Amygdala (tissue), 56 donors: ENCODE measurements at regions not wholly inside any gene's neighbourhood (a gene's known extent, or its start where the extent isn't known, plus 50 kb on each side); places are given as distances from the start of the nearest gene placed in this dataset.
"Not testable (repeated sequence)": the region's sequence is repeated elsewhere in the genome, so short reads cannot be mapped to it uniquely, and the experiment has no call there.

Experiments used
- DNase-seq, 56 donors: peaks; one replicate each; lab custom pipeline; 2025; lab: John Stamatoyannopoulos, UW

GRCh38 chr7:124257638-124258308 lies 224.9 kb upstream of the TMEM229A start:
- DNase-seq: no peak

DNA sequence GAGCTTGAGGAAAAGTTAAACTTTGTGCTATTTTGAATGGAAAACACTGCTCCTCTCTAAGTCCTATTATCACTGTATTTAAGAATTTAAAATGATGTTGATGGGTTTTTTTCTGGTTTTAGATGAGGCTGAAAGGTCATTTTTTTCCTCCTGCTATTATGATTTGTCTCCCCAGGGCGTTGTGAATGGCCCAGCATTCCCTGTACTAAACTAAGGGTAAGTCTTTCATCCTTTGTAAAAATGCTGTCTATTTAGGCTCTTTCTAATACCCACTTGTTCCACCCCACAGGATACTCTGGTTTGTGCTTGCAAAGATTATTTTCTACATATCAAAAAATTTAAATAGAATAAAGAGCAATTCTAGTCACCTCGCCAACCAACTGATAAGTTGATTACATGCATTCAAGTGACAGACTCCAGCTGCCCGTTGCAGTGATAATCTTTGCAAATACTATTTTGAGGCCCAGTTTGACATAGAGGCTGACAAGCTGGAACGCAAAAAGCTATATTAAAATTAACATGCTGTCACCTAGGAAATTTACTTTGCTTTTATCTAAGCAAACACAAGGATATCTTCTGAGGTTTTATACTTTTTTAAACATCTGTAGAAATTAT lies 222.3 kb upstream of the TMEM229A start:
- DNase-seq: no peak

GRCh38 chr7:124254396-124254795 lies 221.5 kb upstream of the TMEM229A start:
- no peak for DNase-seq

DNA sequence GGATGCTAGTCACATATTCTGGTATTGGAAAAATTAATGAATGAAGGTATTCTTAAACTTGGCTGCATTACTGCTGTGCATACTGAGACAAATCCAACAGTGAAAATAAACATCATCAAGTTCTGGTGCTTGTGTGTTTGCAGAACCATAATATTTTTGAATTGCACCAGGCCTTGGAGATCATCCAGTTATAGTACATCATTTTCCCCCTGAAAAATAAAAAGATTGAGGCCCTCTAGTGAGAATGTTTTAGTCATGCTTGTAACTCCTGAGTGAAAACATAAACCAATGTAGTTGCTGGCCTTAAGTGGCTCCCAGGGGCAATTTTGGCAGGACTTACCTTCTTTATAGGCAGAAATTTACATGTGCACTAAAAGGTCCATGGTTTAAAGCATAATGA lies 218.8 kb upstream of the TMEM229A start:
- no peak for DNase-seq

- DNase-seq: no peak
Measured at GRCh38 chr7:124250297-124251034, 217.6 kb upstream of the TMEM229A start.

- no peak for DNase-seq
Measured at GRCh38 chr7:124247691-124248090, 214.8 kb upstream of the TMEM229A start.

- DNase-seq: no peak
Measured at GRCh38 chr7:124246262-124246863, 213.5 kb upstream of the TMEM229A start.

DNA sequence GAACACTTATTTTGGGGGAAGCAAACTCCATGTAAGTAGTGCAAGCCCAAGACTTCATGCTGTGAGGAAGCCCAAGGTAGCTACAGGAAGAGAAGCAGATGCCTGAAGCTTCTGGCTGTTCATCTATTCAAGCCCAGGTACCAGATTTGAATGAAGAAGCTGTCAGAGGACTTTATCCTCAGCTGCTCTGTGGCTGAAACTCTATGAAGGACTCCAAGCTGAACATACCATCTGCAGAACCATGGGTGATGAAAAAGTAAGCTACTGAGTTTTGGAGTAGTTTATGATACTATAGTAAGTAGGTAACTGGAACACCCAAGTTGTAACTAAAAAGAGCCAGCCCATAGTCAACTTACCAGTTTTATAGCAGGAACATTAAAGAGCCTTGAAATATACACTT lies 211.6 kb upstream of the TMEM229A start:
- DNase-seq: not testable (repeated sequence)

DNA sequence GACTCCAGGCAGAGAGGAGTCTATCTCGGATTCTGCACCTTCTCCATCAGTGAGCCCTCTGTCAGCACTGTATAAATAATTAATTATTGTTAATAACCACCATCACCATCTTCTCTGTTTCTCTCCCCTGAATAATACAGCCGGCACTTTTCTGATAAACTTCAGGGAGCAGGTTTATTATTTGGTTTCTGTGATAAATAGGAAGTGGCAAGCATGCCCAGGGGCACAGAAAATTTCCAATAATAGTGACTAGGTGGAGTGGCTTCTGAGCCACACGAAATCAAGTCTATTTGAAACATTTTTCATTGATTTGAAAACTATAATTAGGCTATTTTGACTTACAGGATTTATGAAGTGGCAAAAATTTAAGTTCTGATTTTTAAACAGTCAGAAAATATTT lies 186.8 kb upstream of the TMEM229A start:
- DNase-seq: no peak

GRCh38 chr7:124208642-124209041 lies 175.8 kb upstream of the TMEM229A start:
- DNase-seq: no peak

GRCh38 chr7:124208173-124208572 lies 175.3 kb upstream of the TMEM229A start:
- no peak for DNase-seq

- no peak for DNase-seq
Measured at GRCh38 chr7:124205526-124205925, 172.7 kb upstream of the TMEM229A start.

DNA sequence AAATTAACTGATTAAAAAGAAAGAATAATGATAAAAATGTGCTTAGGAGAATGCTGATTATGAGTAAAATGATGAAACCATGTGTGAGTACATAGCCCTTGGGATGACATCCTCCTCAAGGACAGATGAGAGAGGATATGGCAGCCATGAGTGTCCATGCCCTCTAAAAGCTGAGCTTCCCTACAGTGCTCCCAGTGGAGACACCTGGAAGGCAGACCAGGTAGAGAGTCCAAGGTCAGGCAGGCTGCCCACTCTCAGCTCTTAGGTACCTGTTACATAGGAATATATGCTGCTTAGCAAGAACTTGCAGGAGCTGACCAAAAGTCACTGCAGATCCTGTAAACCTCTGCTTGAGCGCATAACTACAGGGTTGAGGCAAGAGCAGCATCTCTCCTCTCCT lies 169.7 kb upstream of the TMEM229A start:
- DNase-seq: no peak

DNA sequence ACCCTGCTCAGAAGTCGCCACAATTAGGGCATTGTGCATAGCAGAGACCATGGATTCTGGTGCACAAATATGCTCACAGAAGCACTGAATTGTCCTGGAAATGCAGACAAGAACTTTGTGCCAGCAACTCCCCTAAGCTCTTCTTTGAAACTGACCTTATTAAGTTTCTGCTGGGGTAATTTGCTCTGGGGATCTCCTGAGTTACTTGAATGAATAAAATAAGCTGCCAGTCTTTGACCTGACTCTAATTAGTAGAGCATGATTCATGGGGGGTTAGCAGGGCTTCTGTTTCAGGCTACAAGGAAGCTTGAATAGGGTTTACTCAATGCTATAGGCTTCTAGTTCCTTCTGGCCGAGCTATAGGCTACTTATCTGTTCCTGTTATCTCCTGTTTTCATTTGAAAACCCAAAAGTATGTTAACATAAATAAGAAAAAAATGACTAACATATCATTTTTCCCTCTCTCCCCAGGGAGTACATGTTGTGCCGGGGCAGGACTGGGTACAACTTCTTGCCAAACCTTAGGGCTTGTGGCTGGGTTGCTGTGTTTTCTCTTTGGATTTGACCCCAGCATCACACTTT lies 169.0 kb upstream of the TMEM229A start:
- no peak for DNase-seq

DNA sequence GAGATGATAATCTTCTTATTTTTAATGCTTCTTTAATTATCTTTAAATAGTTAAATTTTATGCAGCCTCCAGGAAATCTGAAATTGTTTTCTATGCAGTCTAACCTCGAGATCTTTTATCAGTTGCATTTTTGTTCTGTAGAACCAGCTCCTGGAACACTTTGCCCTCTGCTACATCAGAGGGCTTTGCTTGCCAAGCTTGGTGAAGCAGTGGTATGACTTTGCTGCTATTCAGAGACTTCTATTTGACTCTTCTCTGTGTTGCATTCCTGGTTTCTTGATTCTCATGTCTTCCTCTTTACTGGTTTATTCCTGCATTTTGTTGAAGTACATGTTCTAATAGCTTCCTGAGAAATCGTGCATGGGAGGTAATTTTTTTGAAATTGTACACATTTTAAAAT lies 163.7 kb upstream of the TMEM229A start:
- DNase-seq: no peak

- DNase-seq: no peak
Measured at GRCh38 chr7:124192885-124193284, 160.0 kb upstream of the TMEM229A start.

DNA sequence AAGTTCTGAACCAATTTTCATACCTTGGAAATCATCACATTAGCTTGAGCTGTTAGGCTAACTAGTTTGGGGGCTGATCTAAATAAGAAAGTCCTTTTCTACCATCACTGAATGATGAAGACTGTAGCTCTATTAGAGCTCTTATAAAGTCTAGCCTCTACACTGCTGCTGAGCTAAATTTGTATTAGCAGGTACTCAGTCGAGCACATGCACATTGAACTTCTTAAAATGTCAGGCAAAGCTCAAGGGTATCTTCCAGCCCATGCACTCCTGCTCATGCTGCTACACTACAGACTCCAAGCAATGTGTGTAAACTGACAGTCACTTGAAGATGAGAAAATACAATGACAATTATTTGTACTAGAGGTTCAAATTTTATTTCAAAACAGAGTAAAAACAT lies 158.8 kb upstream of the TMEM229A start:
- DNase-seq: no peak

GRCh38 chr7:124191030-124191429 lies 158.2 kb upstream of the TMEM229A start:
- no peak for DNase-seq

DNA sequence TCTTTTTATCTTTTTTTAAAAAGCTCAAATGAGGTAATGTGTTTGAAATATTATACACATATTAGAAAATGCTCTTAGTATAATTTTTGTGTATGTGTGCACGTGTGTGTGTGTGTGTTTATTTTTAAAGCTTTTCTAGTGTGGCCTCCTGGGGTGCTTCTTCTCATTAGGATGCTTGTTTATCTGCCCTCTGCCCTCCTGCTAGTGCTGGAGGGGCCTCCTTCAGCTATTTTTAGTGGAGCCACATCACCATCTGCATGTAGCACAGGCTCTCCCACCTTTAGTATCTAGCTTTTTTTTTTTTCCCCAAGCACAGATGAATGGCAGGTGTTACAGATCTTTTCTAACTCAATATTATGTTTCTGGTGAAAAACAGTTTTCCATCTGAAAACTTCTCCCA lies 155.7 kb upstream of the TMEM229A start:
- DNase-seq: no peak

GRCh38 chr7:124187962-124188361 lies 155.1 kb upstream of the TMEM229A start:
- no peak for DNase-seq

GRCh38 chr7:124183649-124184048 lies 150.8 kb upstream of the TMEM229A start:
- DNase-seq: no peak
